ENCODE measurements at regions not wholly inside any gene's neighbourhood (a gene's known extent, or its start where the extent isn't known, plus 50 kb on each side); places are given as distances from the start of the nearest gene placed in this dataset.
A peak's percentile ranks its signal among the peaks of the same experiment; 100 is the strongest.

GRCh38 chrX:14124562-14124961 is 94.9 kb upstream of the GEMIN8 start:
- no peak for TF ChIP-seq CTCF (IDR thresholded peaks at IDR 0.05)
- no peaks in the 10 kb centered on the region for H3K4me1 ChIP-seq
- no peaks in the 10 kb centered on the region for H3K36me3 ChIP-seq (ENCODE audit: insufficient read depth in 1 of 2, low read depth in 1 of 2)
- H3K27ac ChIP-seq: no peak overlapping the region
- H3K27me3 ChIP-seq (ENCODE audit: insufficient read depth in 3 of 3, low read length in 2 of 3): peaks cover 0 to 7% (median 0%) of the 10 kb centered on the region in 3 donors
- H3K4me3 ChIP-seq: no peak overlapping the region
- WGBS, 3 donors: 63 to 77% (median 76%) methylated on average over 5 of the region's 5 CpGs
- no peak for ATAC-seq
- DNase-seq: no peak
- H3K9me3 ChIP-seq: no peaks in the 10 kb centered on the region
- intact Hi-C loops (cut with DNase I): no loop called here

- Histone ChIP-seq H3K4me3 (no peak overlapping the region), H3K27me3 (ENCODE audit: insufficient read depth in 3 of 3, low read length in 2 of 3) (peaks cover 0 to 7% (median 0%) of the 10 kb centered on the region in 3 donors), H3K36me3 (ENCODE audit: insufficient read depth in 1 of 2, low read depth in 1 of 2) (no peaks in the 10 kb centered on the region), H3K9me3 (peaks cover 4% of the 10 kb centered on the region), H3K4me1 (no peaks in the 10 kb centered on the region), H3K27ac (no peak overlapping the region)
- intact Hi-C loops (cut with DNase I): no loop called here
- peak in 1 of 2 donors; percentile 7 for DNase-seq
- TF ChIP-seq CTCF (IDR thresholded peaks at IDR 0.05): peak; percentile 29
- no peak for ATAC-seq
- 11 to 17% (median 15%) methylated on average over 13 of the region's 13 CpGs for WGBS, 3 donors
Observed at GRCh38 chrX:14095702-14096101, 66.0 kb upstream of the GEMIN8 start.

GRCh38 chrX:14094191-14094590 is 64.5 kb upstream of the GEMIN8 start:
- no peak for ATAC-seq

GRCh38 chrX:14084466-14084865 is 54.8 kb upstream of the GEMIN8 start:
- intact Hi-C loops (cut with DNase I): no loop called here
- H3K27me3 ChIP-seq (ENCODE audit: insufficient read depth in 3 of 3, low read length in 2 of 3): peaks cover 0 to 6% (median 0%) of the 10 kb centered on the region in 3 donors
- DNase-seq (no peak), ATAC-seq (no peak)
- H3K36me3 ChIP-seq (ENCODE audit: insufficient read depth in 1 of 2, low read depth in 1 of 2): no peaks in the 10 kb centered on the region
- no peaks in the 10 kb centered on the region for H3K9me3 ChIP-seq
- WGBS, 3 donors: 52 to 63% (median 58%) methylated on average over 1 of the region's 1 CpG
- H3K4me1 ChIP-seq: no peaks in the 10 kb centered on the region
- H3K27ac ChIP-seq: no peak overlapping the region
- no peak for TF ChIP-seq CTCF (IDR thresholded peaks at IDR 0.05)
- no peak overlapping the region for H3K4me3 ChIP-seq

More at GRCh38 chrX:14094191-14094590, 64.5 kb upstream of the GEMIN8 start:
- H3K4me1 ChIP-seq: no peaks in the 10 kb centered on the region
- intact Hi-C loops (cut with DNase I): no loop called here
- WGBS, 3 donors: 45 to 55% (median 47%) methylated on average over 2 of the region's 2 CpGs
- no peaks in the 10 kb centered on the region for H3K36me3 ChIP-seq (ENCODE audit: insufficient read depth in 1 of 2, low read depth in 1 of 2)
- H3K9me3 ChIP-seq: peaks cover 4% of the 10 kb centered on the region
- H3K27me3 ChIP-seq (ENCODE audit: insufficient read depth in 3 of 3, low read length in 2 of 3): peaks cover 0 to 11% (median 0%) of the 10 kb centered on the region in 3 donors
- no peak for TF ChIP-seq CTCF (IDR thresholded peaks at IDR 0.05)
- H3K4me3 ChIP-seq: no peak overlapping the region
- H3K27ac ChIP-seq: no peak overlapping the region
- no peak for DNase-seq

- H3K4me3 ChIP-seq: no peak overlapping the region
- no peak for ATAC-seq
- no peaks in the 10 kb centered on the region for H3K4me1 ChIP-seq
- no peaks in the 10 kb centered on the region for H3K9me3 ChIP-seq
- intact Hi-C loops (cut with DNase I): no loop called here
- DNase-seq: no peak
- H3K27me3 ChIP-seq (ENCODE audit: insufficient read depth in 3 of 3, low read length in 2 of 3): peaks cover 0 to 6% (median 0%) of the 10 kb centered on the region in 3 donors
- H3K27ac ChIP-seq: no peak overlapping the region
- H3K36me3 ChIP-seq (ENCODE audit: insufficient read depth in 1 of 2, low read depth in 1 of 2): no peaks in the 10 kb centered on the region
- TF ChIP-seq CTCF (IDR thresholded peaks at IDR 0.05): no peak
Observed at GRCh38 chrX:14083783-14084182, 54.1 kb upstream of the GEMIN8 start.
